DOHH2 (cell line): ENCODE measurements at regions not wholly inside any gene's neighbourhood (a gene's known extent, or its start where the extent isn't known, plus 50 kb on each side); places are given as distances from the start of the nearest gene placed in this dataset.

Experiments
- H3F3A ChIP-seq: fragments of 200-600 bp; sonication (generic), shearing (Covaris generic); 2 replicates; pipeline ENCODE4 v1.6.0; 2016; ENCODE audit warnings: antibody characterized with exemption, mild to moderate bottlenecking; ENCODE audit not compliant: control insufficient read depth, insufficient read depth
- H3K27ac ChIP-seq: fragments of 200-600 bp; sonication (generic); 2 replicates; pipeline ENCODE4 v1.5.1; 2014; ENCODE audit warnings: low read depth, mild to moderate bottlenecking, low read length, moderate library complexity
- H3K27me3 ChIP-seq: fragments of 200-600 bp; sonication (generic); 2 replicates; pipeline ENCODE4 v1.6.1; 2014; ENCODE audit warnings: mild to moderate bottlenecking, low read length, mixed read lengths; ENCODE audit not compliant: control insufficient read depth
- H3K36me3 ChIP-seq: fragments of 200-600 bp; sonication (generic); 2 replicates; pipeline ENCODE4 v1.6.1; 2014; ENCODE audit warnings: mild to moderate bottlenecking, low read length, moderate library complexity, mixed read lengths; ENCODE audit not compliant: control insufficient read depth
- H3K4me1 ChIP-seq: fragments of 200-600 bp; sonication (generic); 2 replicates; pipeline ENCODE4 v1.6.1; 2014; ENCODE audit warnings: mild to moderate bottlenecking, low read length, mixed read lengths; ENCODE audit not compliant: control insufficient read depth
- H3K4me2 ChIP-seq: fragments of 200-600 bp; sonication (generic); 2 replicates; pipeline ENCODE4 v1.6.0; 2014; ENCODE audit warnings: mild to moderate bottlenecking, low read length, moderate library complexity
- H3K4me3 ChIP-seq: fragments of 200-600 bp; sonication (generic); 2 replicates; pipeline ENCODE4 v1.5.1; 2014; ENCODE audit warnings: mild to moderate bottlenecking, low read length, mixed read lengths
- H3K79me2 ChIP-seq: fragments of 200-600 bp; sonication (generic); 2 replicates; pipeline ENCODE4 v1.6.1; 2014; ENCODE audit warnings: mild to moderate bottlenecking, low read length, mixed read lengths; ENCODE audit not compliant: control insufficient read depth
- H3K9me2 ChIP-seq: fragments of 200-600 bp; sonication (generic); replicated peaks from 2 replicates; pipeline ENCODE4 v1.6.1; 2014; ENCODE audit warnings: mild to moderate bottlenecking, low read length, mixed read lengths; ENCODE audit not compliant: control insufficient read depth
- H3K9me3 ChIP-seq: fragments of 200-600 bp; sonication (generic); 2 replicates; pipeline ENCODE4 v1.6.1; 2014; ENCODE audit warnings: antibody characterized with exemption, low read length, mixed read lengths; ENCODE audit not compliant: control insufficient read depth, insufficient read depth
- H4K20me1 ChIP-seq: fragments of 200-600 bp; sonication (generic); 2 replicates; pipeline ENCODE4 v1.6.0; 2014; ENCODE audit warnings: low read depth, mild to moderate bottlenecking, antibody characterized with exemption, low read length, moderate library complexity; ENCODE audit not compliant: control insufficient read depth, insufficient read depth
- EZH2phosphoT487 ChIP-seq: fragments of 200-600 bp; sonication (generic); IDR thresholded peaks from 2 replicates; pipeline ENCODE4 v1.6.1; 2017; ENCODE audit warnings: borderline replicate concordance, mild to moderate bottlenecking, antibody characterized with exemption, low read length, moderate library complexity, mixed read lengths
- TF ChIP-seq, protein P1 (sequence below): fragments of 200-600 bp; sonication (generic); IDR thresholded peaks from one replicate; pipeline ENCODE4 v1.5.1; 2014; ENCODE audit warnings: antibody characterized with exemption, mild to moderate bottlenecking, low read depth, low read length; ENCODE audit not compliant: poor library complexity, severe bottlenecking

DNA sequence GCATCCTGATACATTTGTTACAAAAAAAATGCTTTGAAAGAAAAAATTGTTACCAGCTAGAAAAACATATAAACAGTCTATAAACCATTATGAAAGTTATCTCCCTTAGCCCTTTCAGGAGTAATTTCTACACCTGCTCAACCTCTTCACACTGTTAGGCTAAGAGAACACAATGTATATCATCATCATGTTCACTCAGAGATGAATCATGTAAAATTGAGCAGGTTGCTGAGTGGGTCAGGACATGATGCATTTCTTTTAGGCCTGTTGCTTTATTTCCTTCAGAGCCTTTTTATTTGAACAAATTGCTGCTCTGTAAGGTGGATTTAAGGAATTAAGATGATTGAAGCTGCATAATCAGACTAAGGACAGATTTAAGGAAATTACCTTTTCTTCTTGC, 531.3 kb upstream of the MAN1A1 start:
- Histone ChIP-seq H3K4me3 (no peak overlapping the region), H3K9me2 (no peaks in the 10 kb centered on the region), H3K79me2 (no peaks in the 10 kb centered on the region), H3F3A (no peaks in the 10 kb centered on the region), H3K27ac (no peak overlapping the region), H3K9me3 (no peaks in the 10 kb centered on the region), H3K36me3 (no peaks in the 10 kb centered on the region), H3K4me1 (no peaks in the 10 kb centered on the region), H4K20me1 (no peaks in the 10 kb centered on the region), H3K27me3 (no peaks in the 10 kb centered on the region), H3K4me2 (no peak overlapping the region)
- TF ChIP-seq, protein P1, sequence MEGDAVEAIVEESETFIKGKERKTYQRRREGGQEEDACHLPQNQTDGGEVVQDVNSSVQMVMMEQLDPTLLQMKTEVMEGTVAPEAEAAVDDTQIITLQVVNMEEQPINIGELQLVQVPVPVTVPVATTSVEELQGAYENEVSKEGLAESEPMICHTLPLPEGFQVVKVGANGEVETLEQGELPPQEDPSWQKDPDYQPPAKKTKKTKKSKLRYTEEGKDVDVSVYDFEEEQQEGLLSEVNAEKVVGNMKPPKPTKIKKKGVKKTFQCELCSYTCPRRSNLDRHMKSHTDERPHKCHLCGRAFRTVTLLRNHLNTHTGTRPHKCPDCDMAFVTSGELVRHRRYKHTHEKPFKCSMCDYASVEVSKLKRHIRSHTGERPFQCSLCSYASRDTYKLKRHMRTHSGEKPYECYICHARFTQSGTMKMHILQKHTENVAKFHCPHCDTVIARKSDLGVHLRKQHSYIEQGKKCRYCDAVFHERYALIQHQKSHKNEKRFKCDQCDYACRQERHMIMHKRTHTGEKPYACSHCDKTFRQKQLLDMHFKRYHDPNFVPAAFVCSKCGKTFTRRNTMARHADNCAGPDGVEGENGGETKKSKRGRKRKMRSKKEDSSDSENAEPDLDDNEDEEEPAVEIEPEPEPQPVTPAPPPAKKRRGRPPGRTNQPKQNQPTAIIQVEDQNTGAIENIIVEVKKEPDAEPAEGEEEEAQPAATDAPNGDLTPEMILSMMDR = no peak
- TF ChIP-seq EZH2phosphoT487 = no peak

DNA sequence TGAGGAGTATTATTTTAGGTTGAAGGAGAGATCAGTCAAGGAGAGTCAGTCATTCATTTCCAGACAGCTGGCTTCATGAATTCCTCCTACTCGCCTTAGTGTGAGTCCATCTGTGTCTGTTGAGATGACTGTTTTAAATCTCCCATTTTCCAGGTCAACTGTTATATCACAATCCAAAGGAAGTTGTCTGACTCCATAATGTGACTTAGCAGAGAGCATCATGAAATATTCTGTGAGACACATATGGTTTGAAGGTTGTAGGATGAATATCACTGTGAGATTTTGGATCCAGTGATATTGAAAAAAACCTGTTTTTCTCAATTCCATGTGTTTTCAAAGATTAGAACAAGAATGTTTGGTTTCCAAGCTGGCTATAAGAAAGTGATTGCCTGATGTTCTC, 530.2 kb upstream of the MAN1A1 start:
- no peaks in the 10 kb centered on the region for H3F3A ChIP-seq
- no peaks in the 10 kb centered on the region for H4K20me1 ChIP-seq
- H3K9me3 ChIP-seq = no peaks in the 10 kb centered on the region
- no peaks in the 10 kb centered on the region for H3K79me2 ChIP-seq
- H3K9me2 ChIP-seq = no peaks in the 10 kb centered on the region
- H3K27me3 ChIP-seq = no peaks in the 10 kb centered on the region
- no peak overlapping the region for H3K4me2 ChIP-seq
- H3K27ac ChIP-seq = no peak overlapping the region
- no peaks in the 10 kb centered on the region for H3K36me3 ChIP-seq
- no peak for TF ChIP-seq EZH2phosphoT487
- TF ChIP-seq, protein P1 = no peak
- no peak overlapping the region for H3K4me3 ChIP-seq
- H3K4me1 ChIP-seq = no peaks in the 10 kb centered on the region

DNA sequence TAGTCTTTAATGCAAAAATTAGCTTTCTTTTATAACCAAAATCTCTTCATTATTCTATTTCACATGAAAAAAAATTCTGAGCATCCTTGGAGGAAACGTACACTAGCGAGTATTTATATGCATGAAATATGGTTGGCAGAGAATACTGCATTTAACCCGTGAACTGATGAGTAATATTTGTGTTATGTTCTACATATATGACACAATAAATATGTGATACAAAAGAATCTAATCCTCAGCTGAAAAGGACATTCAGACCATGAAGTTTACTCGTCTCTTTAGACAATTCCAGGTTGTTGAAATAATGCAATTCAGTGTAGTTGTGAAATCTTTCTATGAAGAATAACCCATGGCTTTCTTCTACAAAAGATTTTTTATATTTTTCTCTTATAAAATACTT, 524.8 kb upstream of the MAN1A1 start:
- Histone ChIP-seq H3K79me2 (no peaks in the 10 kb centered on the region), H3K4me2 (no peak overlapping the region), H3K4me1 (no peaks in the 10 kb centered on the region), H3K4me3 (no peak overlapping the region), H4K20me1 (no peaks in the 10 kb centered on the region), H3F3A (no peaks in the 10 kb centered on the region), H3K9me2 (no peaks in the 10 kb centered on the region), H3K27ac (no peak overlapping the region), H3K27me3 (no peaks in the 10 kb centered on the region), H3K36me3 (no peaks in the 10 kb centered on the region), H3K9me3 (no peaks in the 10 kb centered on the region)
- TF ChIP-seq, protein P1 = no peak
- TF ChIP-seq EZH2phosphoT487 = no peak

DNA sequence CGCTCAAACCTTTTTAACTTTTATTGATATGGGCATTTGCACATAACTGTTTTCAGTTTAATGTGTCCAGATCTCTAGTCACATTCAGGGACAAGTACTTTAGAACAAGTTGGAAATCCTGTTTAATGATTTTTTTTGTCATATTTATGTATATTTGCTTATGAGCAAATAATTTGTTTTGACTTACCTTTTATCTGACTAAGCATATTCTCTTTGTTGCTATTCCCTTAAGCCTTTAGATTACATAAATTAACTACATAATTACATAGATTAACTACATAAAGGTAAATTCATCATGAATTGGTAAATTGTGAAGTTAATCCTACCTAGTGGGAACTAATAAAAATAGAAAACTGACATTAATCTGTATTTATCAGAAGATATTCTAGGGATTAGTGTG, 523.5 kb upstream of the MAN1A1 start:
- Histone ChIP-seq H3K4me3 (no peak overlapping the region), H3K9me2 (no peaks in the 10 kb centered on the region), H3F3A (no peaks in the 10 kb centered on the region), H3K27me3 (no peaks in the 10 kb centered on the region), H3K4me2 (no peak overlapping the region), H3K79me2 (no peaks in the 10 kb centered on the region), H4K20me1 (no peaks in the 10 kb centered on the region), H3K4me1 (no peaks in the 10 kb centered on the region), H3K9me3 (no peaks in the 10 kb centered on the region), H3K27ac (no peak overlapping the region), H3K36me3 (no peaks in the 10 kb centered on the region)
- TF ChIP-seq, protein P1 = no peak
- TF ChIP-seq EZH2phosphoT487 = no peak
